OCI-LY7 (cell line): ENCODE measurements at regions not wholly inside any gene's neighbourhood (a gene's known extent, or its start where the extent isn't known, plus 50 kb on each side); places are given as distances from the start of the nearest gene placed in this dataset.

Source experiments
- BruUV-seq: library from RNA; stranded (reverse); fragments of 400-500 nt; replicated peaks from 2 replicates; lab custom pipeline; 2021; lab: Mats Ljungman, UMichigan
- CTCF ChIA-PET: fragments of 300-600 bp; sonication (Branson Sonifier 250); formaldehyde crosslinking; loops from one replicate; lab custom pipeline; 2022; ENCODE audit warnings: antibody characterized with exemption; ENCODE audit not compliant: unreplicated experiment; lab: Charles Lee
- POLR2A ChIA-PET: fragments of 300-600 bp; sonication (Branson Sonifier 250); formaldehyde crosslinking; loops from one replicate; lab custom pipeline; 2022; ENCODE audit warnings: antibody characterized with exemption; lab: Charles Lee
- DNase-seq: peaks from one replicate; pipeline ENCODE4 v3.0.0-alpha.2; 2015; ENCODE audit warnings: low spot score
- H2AFZ ChIP-seq: fragments of 200-600 bp; sonication (generic), shearing (Covaris generic); 2 replicates; pipeline ENCODE4 v1.6.1; 2014; ENCODE audit warnings: mild to moderate bottlenecking, antibody characterized with exemption, low read length, moderate library complexity
- H3K27ac ChIP-seq: fragments of 200-600 bp; sonication (generic); 2 replicates; pipeline ENCODE4 v1.5.1; 2014; ENCODE audit warnings: mixed run types, low read depth, mild to moderate bottlenecking, moderate library complexity, low read length, inconsistent platforms; ENCODE audit not compliant: poor library complexity, severe bottlenecking
- H3K36me3 ChIP-seq: fragments of 200-600 bp; sonication (generic); 2 replicates; pipeline ENCODE4 v1.6.1; 2014; ENCODE audit warnings: mild to moderate bottlenecking, antibody characterized with exemption, low read length, moderate library complexity, mixed read lengths; ENCODE audit not compliant: insufficient read depth
- H3K4me1 ChIP-seq: fragments of 200-600 bp; sonication (generic); 2 replicates; pipeline ENCODE4 v1.5.1; 2014; ENCODE audit warnings: mild to moderate bottlenecking, low read length; ENCODE audit not compliant: insufficient read depth, poor library complexity, severe bottlenecking
- H3K4me2 ChIP-seq: fragments of 200-600 bp; sonication (generic); 2 replicates; pipeline ENCODE4 v1.6.1; 2014; ENCODE audit warnings: mild to moderate bottlenecking, low read length
- H3K4me3 ChIP-seq: fragments of 200-600 bp; sonication (generic); 2 replicates; pipeline ENCODE4 v1.5.1; 2014; ENCODE audit warnings: mild to moderate bottlenecking, low read depth, low read length; ENCODE audit not compliant: poor library complexity, severe bottlenecking
- H3K79me2 ChIP-seq: fragments of 200-600 bp; sonication (generic); 2 replicates; pipeline ENCODE4 v1.6.1; 2016; ENCODE audit warnings: low read depth, mild to moderate bottlenecking, low read length, moderate library complexity, mixed read lengths; ENCODE audit not compliant: insufficient read depth
- H3K9me2 ChIP-seq: fragments of 200-600 bp; sonication (generic); 2 replicates; pipeline ENCODE4 v1.6.1; 2016; ENCODE audit warnings: mild to moderate bottlenecking, low read length, mixed read lengths; ENCODE audit not compliant: insufficient read depth
- H3K9me3 ChIP-seq: fragments of 200-600 bp; sonication (generic); 2 replicates; pipeline ENCODE4 v1.6.1; 2014; ENCODE audit warnings: mild to moderate bottlenecking, mixed run types, low read length, mixed read lengths
- H4K20me1 ChIP-seq: fragments of 200-600 bp; sonication (generic); 2 replicates; pipeline ENCODE4 v1.6.1; 2014; ENCODE audit warnings: mild to moderate bottlenecking, antibody characterized with exemption, low read length, moderate library complexity, mixed read lengths; ENCODE audit not compliant: insufficient read depth
- CTCF ChIP-seq: fragments of 200-600 bp; sonication (generic); conservative IDR thresholded peaks from 2 replicates; pipeline ENCODE4 v1.5.1; 2014; ENCODE audit warnings: mild to moderate bottlenecking, antibody characterized with exemption, low read length, moderate library complexity, mixed read lengths
- EZH2phosphoT487 ChIP-seq: fragments of 200-600 bp; sonication (generic); IDR thresholded peaks from 2 replicates; pipeline ENCODE4 v1.6.1; 2018; ENCODE audit warnings: low read depth, borderline replicate concordance, mild to moderate bottlenecking, mixed run types, antibody characterized with exemption, low read length, moderate library complexity, mixed read lengths
- intact Hi-C: fragments of 100-400 bp; cut with micrococcal nuclease; formaldehyde crosslinking; loops from one replicate; pipeline ENCODE4 v1.10.0; 2022; ENCODE audit not compliant: unreplicated experiment

GRCh38 chr6:22409486-22409885, 112.7 kb upstream of the PRL start:
- Histone ChIP-seq H3K9me2 (no peaks in the 10 kb centered on the region), H2AFZ (no peak overlapping the region), H3K9me3 (no peaks in the 10 kb centered on the region), H3K36me3 (no peaks in the 10 kb centered on the region), H4K20me1 (no peaks in the 10 kb centered on the region), H3K4me1 (no peaks in the 10 kb centered on the region), H3K4me2 (no peak overlapping the region), H3K4me3 (no peak overlapping the region), H3K79me2 (no peaks in the 10 kb centered on the region), H3K27ac (no peak overlapping the region)
- POLR2A ChIA-PET: interaction anchor here (0.7 kb wide), 1 partner anchor 138 kb away, joined by 3 read pairs; no protein-coding TSS in a partner anchor
- CTCF ChIA-PET: no interaction called here
- DNase-seq: no peak
- BruUV-seq: no TSS peak
- TF ChIP-seq EZH2phosphoT487 (no peak), CTCF (no peak)
- intact Hi-C loops: no loop called here

- DNase-seq: no peak
- H3K9me2 ChIP-seq: no peaks in the 10 kb centered on the region
- no TSS peak for BruUV-seq
- H3K9me3 ChIP-seq: no peaks in the 10 kb centered on the region
- no peaks in the 10 kb centered on the region for H3K4me1 ChIP-seq
- H3K4me3 ChIP-seq: no peak overlapping the region
- no peak overlapping the region for H2AFZ ChIP-seq
- CTCF ChIA-PET: no interaction called here
- no peaks in the 10 kb centered on the region for H3K36me3 ChIP-seq
- H3K4me2 ChIP-seq: no peak overlapping the region
- no peaks in the 10 kb centered on the region for H3K79me2 ChIP-seq
- intact Hi-C loops: no loop called here
- POLR2A ChIA-PET: no interaction called here
- H3K27ac ChIP-seq: no peak overlapping the region
- H4K20me1 ChIP-seq: no peaks in the 10 kb centered on the region
- TF ChIP-seq CTCF (no peak), EZH2phosphoT487 (no peak)
Measured at GRCh38 chr6:22411376-22412105, 114.7 kb upstream of the PRL start.

- H3K4me2 ChIP-seq: no peak overlapping the region
- no peak overlapping the region for H3K27ac ChIP-seq
- ChIA-PET CTCF (no interaction called here), POLR2A (no interaction called here)
- intact Hi-C loops: no loop called here
- H3K36me3 ChIP-seq: no peaks in the 10 kb centered on the region
- H3K4me3 ChIP-seq: no peak overlapping the region
- no peak overlapping the region for H2AFZ ChIP-seq
- H4K20me1 ChIP-seq: no peaks in the 10 kb centered on the region
- TF ChIP-seq CTCF: no peak
- no peak for TF ChIP-seq EZH2phosphoT487
- no peaks in the 10 kb centered on the region for H3K4me1 ChIP-seq
- DNase-seq: no peak
- H3K9me2 ChIP-seq: no peaks in the 10 kb centered on the region
- no peaks in the 10 kb centered on the region for H3K9me3 ChIP-seq
- BruUV-seq: no TSS peak
- H3K79me2 ChIP-seq: no peaks in the 10 kb centered on the region
Measured at GRCh38 chr6:22412994-22413393, 116.2 kb upstream of the PRL start.
